ENCODE measurements at regions not wholly inside any gene's neighbourhood (a gene's known extent, or its start where the extent isn't known, plus 50 kb on each side); places are given as distances from the start of the nearest gene placed in this dataset.

- DNase-seq = no peak
These were observed 637.9 kb downstream of the NLGN4Y start for GRCh38 chrY:15162211-15162610.

DNA sequence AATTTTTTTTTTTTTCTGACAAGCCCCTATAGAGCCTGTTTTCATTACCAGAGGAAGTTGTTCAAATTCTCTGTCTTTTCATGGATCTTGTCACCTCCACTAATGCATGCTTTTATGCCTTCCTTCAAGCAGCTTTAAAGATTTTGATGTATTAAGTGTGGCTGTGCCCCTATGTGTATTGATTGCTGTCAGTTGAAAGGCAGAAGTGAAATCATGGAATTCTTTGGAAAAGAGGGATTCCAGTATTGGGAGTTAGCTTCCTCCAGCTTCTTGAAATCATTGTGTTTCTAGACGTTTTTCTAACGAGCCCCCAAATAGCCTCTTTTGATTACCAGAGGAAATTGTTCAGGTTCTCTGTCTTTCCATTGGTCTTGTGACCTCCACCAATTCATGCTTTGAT lies 655.6 kb downstream of the NLGN4Y start:
- no peak for DNase-seq

DNA sequence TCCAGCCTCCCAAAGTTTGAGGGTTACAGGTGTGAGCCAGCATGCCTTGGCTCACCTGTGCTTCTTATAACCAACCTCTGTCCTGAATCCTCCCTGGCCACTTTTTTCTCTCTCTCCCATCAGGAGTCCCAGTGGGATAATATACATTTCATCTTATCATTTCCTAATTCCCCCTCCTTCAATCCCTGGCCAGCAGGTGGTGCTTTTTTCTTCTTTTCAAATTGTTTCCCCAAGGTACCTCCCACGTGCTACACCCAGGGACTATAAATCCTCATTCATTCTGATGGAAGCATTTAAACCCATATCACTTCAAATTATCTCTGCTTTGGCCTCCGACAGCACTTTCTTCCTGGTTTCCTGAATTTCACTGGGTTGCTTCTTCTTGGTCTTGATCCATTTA lies 704.7 kb downstream of the NLGN4Y start:
- DNase-seq = no peak

DNA sequence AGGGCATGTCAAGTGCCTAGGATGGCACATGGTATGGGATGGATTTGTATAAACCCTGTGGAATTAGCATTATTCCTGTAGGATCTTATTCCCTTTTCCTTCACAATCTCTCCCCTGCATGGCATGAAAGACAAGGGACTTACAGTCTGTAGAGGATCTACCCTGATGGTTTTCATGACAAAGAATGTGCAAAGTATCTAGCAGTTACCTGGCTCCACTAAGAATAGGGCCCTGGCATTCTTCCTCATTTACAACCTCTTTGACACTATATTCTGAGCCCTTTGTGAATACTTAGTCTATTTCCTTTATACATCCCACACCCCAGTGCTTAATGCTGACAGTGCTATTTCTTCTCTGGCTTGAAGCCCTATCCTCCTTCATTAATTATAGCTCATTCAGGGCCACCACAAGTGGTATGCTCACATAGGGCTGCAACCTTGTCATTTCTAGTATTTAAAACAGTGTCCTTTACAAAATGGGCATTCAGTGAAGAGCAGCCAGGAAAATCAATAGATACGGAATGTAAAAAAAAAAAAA lies 715.3 kb downstream of the NLGN4Y start:
- no peak for DNase-seq

DNA sequence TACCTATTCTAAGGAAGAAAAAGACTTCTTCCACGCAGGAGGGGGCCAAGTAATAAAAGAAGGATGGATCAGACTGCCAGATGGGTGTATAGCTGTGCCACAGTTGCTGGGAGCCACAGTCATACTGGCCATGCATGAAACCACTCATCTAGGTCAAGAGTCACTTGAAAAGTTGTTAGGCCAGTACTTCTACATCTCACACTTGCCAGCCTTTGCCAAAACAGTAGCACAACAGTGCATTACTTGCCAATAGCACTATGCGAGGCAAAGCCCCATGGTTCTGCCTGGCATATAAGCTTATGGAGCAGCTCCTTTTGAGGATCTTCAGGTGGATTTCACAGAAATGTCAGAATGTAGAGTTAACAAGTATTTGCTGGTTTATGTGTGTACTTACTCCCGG lies 735.0 kb downstream of the NLGN4Y start:
- DNase-seq = no peak

DNA sequence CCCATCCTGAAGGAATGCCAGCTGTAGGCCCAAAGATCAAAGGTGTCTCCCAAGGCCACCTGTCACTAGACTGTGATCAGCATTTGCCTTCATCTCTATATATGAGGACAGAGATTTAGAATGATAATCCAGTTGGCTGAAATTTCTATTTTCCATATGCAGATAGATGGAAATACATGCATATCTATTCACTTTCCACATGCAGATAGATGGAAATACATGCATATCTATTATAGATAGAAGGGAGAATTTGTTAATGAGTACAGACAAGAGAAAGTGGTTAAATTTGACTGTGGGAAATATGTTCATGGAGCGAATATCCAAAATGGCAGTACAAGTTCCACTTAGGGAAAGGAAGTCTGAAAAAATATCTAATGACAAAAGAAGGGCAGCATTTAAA lies 762.2 kb downstream of the NLGN4Y start:
- no peak for DNase-seq

DNA sequence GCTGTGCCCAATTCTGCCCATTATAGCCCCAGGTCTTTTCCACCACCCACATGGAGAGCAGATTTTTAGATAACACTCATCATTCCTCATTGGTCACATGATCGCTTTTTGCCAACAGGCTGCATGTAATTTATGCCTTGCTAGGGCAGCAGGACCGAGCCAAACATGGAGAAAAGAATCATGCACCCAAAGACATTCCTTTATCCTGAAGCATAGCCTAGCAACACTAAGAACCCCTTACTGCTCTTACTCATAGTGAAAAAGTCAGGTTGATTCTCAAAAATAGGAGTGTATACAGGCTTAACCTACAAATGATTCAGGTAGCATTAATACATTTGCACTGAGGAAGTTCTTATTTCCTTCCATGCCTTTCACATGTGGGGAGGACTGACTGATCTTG lies 765.5 kb downstream of the NLGN4Y start:
- no peak for DNase-seq

DNA sequence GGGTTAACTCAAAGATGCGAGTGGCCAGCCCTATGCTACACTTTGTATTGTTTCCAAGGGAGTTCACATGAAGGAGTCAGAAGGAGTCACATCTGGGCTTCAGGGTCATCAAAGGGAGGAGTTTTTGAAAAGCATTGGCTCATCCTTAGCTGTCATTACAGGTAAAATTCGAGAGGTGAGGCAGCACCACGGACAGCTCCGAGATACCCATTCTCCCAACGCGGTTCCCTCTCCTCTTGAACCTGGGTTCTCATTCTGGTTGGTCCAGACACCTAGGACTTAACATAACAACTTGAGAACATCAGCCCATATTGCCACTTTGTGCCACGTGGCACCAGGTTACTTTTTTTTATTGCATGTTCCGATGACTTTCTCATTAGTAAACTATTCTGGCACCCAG lies 768.6 kb downstream of the NLGN4Y start:
- DNase-seq = no peak

DNA sequence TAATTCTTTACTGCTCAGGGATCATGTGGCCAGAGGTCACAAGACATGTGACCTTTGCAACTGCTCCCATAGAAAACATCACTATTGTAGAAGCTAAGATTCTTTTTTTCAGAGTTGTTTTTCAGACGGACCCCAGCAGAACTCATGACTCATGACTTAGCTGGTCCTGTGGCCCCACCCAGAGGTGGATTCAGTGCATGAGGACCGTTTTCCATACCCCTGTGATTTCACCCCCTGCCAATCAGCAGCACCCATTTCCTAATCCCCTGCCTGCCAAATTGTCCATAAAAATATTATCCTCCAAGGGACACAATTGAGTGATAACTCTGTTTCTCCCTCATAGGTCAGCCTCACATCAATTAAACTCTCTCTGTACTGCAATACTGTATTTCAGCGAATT lies 777.5 kb downstream of the NLGN4Y start:
- no peak for DNase-seq

DNA sequence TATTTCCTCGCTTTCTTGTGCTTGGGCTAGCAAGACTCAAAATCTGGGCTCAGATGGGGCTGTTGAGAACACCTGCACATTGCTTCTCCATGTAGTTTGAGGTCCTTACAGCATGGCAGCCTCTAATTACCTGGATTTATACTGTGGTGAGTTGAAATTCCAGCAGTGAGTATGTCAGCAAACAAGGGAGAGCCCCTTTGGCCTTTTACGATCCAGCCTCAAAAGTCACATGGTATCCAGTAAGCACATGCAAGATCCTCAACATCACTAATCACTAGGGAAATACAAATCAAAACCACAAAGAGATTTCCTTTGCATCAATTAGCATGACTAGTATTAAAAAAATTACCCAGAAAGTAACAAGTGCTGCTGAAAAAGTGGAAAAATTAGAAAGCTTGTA lies 787.8 kb downstream of the NLGN4Y start:
- no peak for DNase-seq

- no peak for DNase-seq
These were observed 799.9 kb downstream of the NLGN4Y start for GRCh38 chrY:15324189-15324588.

DNA sequence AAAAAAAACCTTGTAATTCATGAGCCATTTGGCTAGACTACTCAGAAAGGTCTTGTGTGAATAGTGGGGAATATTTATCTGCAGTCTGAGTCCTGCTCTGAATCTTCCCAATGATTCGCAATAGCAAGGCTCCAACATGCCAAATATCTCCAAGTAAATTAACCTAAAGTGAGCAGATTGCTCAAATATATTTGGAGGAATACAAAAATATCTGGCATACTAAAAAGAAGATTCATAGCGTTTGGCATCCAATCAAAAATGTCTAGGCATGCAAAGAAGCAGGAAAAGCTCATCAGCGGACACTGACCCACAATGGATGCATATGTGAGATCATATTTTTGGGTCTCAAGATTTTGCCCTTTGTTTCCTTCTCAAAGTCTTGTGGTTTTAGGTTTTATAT lies 800.9 kb downstream of the NLGN4Y start:
- no peak for DNase-seq

DNA sequence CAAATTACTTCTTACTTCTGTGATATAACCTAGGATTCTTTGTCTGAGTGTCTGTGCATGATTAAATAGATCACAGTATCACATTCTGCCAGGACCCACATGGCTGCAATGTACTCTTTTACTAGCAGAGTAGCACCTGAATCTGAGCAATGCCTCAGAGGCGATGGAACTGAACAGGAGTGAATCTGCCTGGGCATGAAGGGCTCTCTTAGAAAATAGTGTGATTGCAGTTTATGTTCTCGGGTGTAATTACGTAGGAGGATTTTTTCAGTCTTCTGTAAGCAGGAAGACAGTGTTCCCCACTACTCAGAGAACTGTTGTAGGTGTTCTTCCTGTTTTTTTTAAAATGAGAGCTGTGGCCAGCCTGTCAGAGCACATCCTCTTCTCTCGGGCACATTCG lies 802.3 kb downstream of the NLGN4Y start:
- DNase-seq = no peak

DNA sequence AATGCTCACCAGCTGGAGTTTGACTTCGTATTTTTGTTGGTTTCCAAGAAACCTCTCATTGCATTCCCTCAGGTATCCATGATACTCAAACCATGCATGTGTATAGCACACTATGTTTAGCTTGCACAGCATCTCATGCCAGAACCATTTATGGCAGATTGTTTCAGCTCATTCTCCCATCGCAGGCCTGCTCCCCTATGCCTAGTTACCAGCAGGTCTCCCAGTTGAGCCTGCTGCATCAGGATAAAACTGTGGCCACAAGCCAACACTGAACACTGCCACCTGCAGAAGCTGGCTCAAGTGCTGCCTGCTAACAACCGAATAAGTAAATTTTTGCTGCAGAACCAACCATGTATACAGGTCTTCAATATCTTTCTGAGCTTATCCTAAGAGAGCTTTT lies 804.5 kb downstream of the NLGN4Y start:
- no peak for DNase-seq

GRCh38 chrY:15343522-15343921 lies 819.2 kb downstream of the NLGN4Y start:
- DNase-seq = no peak

DNA sequence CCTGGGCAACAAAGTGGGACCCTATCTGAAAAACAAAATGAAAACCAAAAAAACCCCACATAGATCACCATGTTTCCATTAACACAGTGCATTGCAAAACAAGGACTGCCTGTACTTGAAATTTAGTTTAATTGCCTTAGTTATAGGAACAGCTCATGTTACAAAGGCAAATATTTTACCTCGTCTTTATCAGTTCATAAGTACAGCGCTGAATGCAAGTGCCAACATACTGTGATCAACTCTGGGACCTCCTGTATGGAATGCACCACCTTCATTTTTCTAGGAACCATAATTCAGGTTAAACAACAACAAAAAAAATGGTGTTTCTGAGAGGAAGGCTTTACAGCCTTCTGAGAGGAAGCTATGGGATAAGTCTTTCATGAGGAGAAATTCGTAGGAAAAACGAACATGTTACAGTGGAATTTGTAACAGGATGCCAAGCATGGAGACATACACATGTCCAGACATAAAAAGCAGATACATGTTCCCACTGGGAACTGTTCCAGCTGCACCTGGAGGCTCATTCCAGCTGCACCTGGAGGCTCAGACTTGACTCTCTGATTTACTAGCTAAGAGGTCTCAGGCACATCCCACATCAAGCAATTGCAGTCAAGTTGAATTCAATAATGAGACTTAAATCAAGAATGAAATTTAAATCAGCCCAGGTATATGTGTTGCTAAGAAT lies 821.3 kb downstream of the NLGN4Y start:
- no peak for DNase-seq

DNA sequence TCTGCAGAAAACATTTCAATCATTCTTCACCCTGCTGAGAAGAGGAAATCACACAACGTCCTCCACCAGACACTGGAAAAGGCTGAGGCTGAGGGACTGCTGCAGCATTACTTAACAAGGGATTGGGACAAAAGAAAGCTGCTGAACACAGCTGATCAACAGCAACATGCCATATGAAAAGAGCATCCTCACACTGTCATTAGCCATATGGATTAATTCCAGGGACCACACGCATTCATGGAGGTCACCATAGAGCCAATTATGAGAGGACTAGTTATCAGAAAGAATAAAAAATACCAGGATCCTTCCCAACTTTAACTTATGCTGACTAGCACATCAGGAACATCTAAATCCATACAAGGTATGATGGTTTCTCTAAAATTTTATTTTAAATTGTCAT lies 825.0 kb downstream of the NLGN4Y start:
- DNase-seq = no peak

- no peak for DNase-seq
These were observed 831.0 kb downstream of the NLGN4Y start for GRCh38 chrY:15355321-15355720.

GRCh38 chrY:15360471-15360870 lies 836.1 kb downstream of the NLGN4Y start:
- no peak for DNase-seq

DNA sequence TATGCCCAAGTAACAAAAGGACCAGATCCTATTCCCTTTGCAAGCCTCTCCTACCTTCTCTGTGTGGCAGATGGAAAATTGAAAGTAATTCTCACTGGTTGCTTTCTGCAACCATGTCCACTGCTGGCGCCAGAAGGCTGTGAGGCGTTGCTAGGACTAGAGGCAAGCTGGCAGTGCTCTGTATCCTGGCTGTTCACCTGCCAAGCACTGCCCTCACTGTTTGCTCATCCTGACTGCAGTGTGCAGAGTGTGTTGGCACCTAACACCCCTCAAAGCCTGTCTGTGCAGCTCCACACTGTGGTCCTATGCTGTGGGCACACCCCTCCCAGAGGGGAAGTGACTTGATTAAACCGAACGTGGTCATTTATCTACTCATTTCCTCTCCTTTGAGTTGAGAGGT lies 840.7 kb downstream of the NLGN4Y start:
- no peak for DNase-seq

DNA sequence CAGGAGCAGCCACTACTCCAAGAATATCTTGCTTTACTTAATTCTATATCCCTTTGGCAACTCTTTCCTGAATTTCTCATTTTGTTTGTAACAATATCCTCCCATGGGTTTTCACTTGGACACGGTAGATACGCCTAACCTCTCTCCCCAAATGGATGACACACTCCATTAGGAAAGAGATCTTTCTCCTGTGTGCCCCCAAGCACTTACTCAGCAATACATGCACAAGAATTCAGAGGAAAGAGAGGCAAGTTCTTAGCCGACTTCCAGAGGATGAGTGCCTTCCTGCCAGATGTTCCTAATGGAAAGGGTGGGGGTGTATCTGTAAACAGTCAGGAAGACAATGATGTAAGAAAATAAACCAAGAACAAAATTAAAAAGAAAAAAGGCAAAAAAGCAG lies 844.5 kb downstream of the NLGN4Y start:
- no peak for DNase-seq

DNA sequence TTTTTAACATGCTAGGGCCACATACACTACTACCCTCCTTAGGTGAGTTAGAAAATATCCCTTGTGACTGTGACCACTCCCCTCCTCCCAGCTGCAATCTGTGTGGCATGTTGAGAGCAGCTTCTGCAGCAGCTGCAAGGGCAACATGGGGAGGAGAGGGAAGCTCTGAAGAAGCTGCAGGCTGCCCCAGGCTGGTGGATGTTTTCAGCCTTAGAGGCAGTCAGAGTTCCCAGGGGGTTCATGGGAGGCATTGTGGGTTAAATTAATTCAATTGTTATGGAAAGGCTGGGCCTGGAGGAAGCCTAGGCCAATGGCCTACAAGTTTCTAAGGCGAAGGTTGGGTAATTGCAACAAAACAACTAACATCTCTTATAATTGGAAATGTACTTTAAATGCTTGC lies 860.8 kb downstream of the NLGN4Y start:
- no peak for DNase-seq

DNA sequence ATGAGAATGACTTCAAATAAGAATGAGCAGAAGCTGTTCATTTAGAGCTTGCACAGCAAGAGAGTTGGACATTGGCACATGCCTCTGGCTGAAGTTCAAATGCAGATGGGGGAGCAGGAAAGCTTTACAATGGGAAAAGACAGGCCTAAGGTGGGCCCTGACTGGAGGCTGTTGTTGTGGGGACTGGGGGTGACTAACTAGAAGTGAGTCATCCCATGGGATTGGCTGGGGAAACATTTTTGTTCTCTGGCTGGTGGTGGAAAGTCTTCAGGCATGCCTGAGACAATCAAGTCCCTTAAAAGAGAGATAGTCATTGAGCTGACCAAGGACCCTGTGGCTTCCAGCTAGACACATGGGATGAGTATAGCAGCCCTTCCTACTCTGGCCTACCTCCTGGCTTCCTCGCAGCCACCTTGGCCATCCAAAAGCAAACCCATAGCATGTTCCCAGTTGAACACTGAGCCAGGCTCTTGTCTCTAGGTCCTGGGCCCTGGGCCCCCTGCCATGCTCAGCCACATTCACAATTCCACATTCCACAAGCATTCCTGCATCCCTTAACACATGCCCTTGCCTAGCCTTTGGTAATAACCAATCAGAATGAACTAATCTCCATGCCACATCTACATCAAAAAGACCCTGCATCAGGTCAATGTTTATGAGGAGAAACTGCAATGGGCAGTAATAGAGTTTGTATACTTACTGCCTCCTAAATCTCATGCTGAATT lies 873.4 kb downstream of the NLGN4Y start:
- no peak for DNase-seq

GRCh38 chrY:15402451-15402850 lies 878.1 kb downstream of the NLGN4Y start:
- DNase-seq = no peak

GRCh38 chrY:15404551-15404950 lies 880.2 kb downstream of the NLGN4Y start:
- DNase-seq = no peak

Measured in inflammatory macrophage (primary cell).